Bone marrow (tissue), 2 donors: ENCODE measurements at regions not wholly inside any gene's neighbourhood (a gene's known extent, or its start where the extent isn't known, plus 50 kb on each side); places are given as distances from the start of the nearest gene placed in this dataset.
A peak's percentile ranks its signal among the peaks of the same experiment; 100 is the strongest.
"Not testable (repeated sequence)": the region's sequence is repeated elsewhere in the genome, so short reads cannot be mapped to it uniquely, and the experiment has no call there.

Source experiments
- DNase-seq, 2 donors: peaks; one replicate each; lab custom pipeline; 2025; lab: John Stamatoyannopoulos, UW

DNA sequence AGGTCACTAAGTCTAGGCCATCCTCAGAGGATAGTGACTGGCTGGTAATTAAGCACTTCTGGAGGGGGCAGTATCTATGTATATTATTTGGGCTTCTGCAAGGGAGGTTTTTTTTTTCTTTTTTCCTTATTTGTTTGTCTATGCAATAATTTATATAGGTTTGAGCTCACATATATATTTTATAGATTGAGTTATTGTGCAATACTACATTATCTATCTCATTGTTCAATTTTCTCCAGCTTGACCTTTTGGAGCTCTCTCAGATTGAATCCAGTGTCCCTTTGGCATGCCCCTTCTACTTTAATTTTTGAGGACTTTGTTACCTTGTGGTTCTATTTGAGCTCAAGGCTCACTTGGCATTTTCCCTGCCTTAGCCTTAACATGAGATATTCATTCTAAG lies 852.1 kb downstream of the KCNT2 start:
- no peak for DNase-seq

DNA sequence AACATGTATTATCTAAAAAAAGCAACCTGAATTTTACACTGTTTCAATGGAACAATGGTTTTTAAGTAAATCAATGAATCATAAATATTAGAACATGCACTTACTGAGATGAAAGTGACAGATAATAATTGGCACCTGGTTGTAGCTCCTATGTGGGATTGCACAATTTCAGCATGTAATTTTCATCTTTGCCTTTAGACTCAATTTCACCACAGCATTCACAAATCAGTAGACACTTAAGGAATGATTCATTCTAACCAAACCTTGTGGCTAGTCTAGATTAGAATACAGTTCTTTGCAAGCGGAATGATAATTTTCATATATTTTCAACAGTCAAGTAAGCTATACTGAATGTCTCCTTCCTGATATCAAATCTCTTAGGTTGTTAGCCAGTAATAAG lies 853.4 kb downstream of the KCNT2 start:
- DNase-seq, result no peak

DNA sequence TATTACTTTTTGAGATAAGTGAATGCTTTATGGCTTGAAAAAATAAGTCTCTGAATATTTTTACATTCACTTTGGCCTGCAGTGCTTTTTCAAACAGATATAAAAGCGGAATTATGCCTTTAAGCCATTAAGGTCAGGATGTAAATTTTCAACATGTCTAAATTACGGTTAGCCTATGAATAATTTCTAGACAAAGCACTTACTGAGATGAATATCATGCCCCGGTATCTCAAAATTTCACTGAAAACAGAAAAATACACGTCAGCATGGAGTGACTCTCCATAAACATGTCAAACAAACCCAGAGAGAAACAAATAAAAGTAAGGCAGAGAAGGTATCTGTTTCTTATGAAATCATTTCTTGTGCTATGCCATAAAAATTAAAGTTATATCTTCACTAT lies 853.9 kb downstream of the KCNT2 start:
- DNase-seq, result no peak

DNA sequence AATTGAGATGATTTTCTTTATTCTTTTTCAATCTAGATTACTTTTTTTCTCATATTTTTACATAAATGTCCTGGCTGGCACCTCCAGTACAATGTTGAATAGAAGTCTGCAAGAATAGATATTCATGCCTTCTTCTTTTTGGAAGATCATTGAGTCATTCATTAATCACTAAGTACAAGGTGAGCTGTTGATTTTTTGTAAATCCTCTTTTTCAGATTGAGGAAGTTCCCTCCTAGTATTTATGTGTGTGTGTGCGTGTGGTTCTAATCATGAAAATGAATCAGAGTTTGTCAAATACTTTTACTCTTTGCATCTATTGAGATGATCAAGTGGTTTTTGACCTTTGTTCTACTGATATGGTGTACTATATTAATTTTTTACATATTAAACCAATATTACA lies 859.3 kb downstream of the KCNT2 start:
- DNase-seq, result no peak

DNA sequence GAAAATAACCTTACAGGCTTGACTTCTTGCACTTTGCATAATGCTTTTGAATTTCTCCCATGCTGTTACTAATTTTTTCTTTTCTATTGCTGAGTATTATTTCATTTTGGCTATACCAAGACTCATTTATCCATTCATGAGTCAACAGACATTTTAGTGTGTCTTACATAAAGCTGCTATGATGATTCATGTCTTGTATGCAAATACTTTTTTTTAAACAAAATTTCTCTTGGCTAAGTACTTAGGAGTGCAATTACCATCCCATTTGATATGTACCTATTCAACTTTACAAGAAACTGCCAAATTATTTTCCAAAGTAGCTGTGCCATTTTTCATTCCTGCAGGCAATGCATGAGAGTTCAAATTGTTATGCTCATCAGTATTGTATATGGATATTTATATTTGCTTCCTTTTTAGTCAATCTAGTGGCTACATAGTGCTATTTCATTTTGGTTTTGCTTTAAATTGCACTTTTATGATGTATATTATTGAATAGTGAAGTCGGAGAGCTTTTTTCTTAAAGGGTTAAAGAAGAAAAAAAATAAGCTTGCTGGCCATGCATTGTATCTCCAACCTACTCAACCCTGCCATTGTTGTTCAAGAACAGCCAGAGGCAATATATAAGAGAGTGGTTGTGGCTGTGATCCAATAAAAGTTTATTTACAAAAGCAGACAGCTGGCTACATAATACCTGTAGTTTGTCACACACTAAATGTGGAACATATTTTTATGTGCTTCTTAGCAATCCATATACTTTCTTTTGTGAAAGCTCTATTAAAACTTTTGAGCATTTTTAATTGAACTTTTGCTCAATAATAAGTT lies 862.8 kb downstream of the KCNT2 start:
- no peak for DNase-seq

DNA sequence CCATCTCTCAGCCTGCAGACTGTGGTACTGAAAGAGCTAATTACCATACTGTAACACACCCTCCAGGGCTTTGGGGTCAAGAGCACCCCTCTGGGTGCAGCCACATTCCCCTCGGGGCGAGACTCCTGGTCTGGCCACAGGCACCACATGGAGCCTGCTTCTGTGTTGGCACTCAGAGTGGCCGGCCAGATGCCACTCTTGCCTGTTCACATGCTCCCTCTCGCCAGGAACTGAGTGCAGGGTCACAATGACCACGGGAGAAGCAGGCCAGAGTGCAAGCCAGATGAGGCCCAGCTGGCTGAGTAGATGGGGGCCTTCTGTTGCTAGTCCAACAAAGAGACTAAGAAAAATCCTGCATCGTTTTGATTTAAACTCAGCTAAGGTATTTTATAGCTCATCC lies 864.0 kb downstream of the KCNT2 start:
- no peak for DNase-seq

DNA sequence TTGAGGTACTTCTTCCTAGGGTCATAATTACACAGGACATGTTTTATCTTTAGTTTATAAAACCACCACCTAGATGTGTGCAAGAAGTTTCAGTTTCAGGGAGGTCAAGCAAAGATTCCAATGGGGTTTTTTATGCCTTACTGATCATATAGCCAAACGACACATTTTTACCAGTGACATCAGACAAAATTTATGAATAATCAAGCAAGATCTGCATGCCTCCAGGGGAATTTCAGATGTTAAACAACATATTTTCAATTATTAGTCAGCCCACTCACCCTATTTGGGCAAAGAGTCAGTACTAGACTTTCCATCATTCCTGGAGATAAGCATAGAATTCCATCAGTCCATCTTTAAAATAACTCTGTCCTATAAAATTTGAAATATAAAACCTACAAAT lies 867.4 kb downstream of the KCNT2 start:
- no peak for DNase-seq

DNA sequence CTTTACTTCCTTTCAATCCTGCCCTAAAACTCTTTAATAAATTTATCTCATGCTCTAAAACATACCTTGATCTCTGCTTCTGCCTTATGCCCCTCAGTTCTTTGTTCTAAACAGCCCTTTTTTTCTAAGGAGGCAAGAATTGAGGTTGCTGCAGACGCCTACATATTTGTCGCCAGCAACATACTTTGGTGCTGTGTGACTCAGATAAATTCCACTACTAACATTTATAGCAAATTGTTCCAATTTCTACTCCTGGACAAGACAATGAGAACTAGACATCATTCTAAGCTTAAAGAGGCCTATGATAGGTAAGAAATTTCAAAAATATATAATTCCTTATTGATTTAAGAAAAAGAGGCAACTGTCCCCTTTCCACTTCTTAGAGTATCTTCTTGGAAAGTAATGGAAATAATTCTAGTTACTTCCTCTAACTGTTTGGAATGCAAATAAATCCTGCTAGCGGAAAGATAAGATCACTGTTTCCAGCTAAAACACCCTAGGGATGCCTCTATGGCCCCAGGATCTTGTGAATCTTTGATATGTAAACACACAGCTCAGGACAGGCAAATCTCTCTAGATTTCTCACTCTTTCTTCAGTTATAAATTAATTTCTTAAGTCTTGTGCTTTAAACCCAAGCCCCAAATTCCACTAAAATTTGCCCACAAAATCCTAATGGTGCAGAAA lies 869.1 kb downstream of the KCNT2 start:
- DNase-seq, result no peak

DNA sequence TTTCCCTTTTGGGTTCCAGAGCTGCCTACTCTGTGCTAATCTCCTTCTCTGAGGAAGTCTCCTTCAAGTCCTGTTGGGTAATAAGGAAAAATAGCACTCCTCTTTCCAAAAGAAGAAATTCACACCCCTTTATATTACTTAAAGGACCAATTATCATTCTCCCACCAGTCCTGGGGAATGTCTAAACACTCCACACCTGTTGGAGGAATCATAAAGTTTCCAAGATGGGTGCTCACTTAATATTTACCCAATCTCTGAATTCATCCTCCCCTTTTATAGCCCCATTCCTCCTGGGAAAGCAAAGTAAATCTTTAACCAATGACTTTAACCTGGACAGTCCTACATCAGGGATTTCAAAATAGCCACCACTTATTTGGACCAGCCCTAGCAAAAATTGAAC lies 873.1 kb downstream of the KCNT2 start:
- no peak for DNase-seq

DNA sequence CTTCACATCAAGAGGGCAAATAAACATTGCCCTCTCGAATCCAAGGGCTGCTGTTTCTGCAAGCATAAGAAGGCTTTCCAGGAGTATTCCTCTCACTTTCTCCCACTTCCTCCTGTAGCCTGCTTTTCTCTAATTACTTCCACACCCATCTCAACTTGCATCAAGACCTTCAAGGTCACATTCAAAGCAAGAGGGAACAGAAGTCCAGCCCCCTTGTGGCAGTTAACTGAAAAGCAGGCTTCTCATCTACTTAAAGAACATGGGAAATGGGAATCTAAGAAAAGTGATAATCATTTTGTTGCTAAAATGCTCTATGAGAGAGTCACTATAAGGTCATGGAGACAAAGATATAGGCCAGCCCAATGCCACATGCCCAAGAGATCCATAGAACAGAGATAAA lies 874.4 kb downstream of the KCNT2 start:
- DNase-seq, result no peak

DNA sequence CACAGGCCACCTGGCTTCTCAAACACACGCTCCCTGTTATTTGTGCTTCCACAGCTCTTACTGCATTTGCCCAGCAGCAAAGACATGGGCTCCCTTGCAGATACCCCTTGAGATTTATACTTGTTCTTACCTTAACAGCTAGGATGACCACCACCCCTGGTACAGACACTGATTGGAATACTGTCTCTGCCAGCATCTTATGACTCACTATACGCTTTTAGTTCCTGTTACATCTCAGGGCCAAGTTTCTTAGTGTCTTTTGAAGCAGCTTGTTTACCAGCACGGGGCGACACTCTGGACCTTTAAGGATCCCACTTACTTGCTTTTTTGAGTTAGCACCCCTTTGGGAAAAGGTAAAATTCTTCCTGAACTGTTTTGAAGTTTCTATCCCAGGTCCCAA lies 874.8 kb downstream of the KCNT2 start:
- no peak for DNase-seq

DNA sequence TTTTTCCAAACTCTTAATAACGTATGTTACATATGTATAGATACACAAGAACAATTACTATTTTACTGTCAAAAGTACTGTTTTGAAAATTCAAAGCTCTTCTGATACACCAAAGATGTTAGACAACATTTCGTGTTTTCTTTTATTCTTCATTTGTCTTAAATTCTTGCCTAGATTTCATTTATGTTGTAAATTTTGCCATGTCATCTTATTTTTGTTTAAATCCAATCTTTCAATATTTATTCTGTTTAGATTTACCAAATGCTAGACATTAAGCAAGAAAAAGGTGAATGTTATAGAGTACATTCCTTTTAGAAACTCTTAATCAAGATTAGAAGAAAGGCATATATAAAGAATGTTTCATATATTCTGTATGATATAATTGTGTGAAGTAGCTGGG lies 876.9 kb downstream of the KCNT2 start:
- no peak for DNase-seq

DNA sequence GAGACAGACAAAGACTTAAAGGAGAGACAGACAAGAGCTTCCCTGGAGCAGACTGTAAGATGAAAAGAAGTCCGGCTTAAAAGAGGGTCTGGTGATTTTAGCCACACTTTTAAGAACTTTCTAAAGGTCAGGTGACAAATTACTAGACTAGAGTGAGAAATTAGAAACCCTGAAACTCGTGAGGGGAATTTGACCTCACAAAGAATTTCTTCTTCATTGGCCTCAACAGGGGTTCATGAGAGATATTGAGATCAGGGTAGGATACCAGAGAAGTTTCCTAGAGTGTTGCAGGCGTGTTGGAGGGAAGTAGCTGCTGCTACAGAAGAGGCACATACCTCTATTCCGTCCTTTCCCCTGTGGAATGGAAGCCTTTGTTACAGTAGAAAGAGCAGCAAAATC lies 884.4 kb downstream of the KCNT2 start:
- DNase-seq, result no peak

DNA sequence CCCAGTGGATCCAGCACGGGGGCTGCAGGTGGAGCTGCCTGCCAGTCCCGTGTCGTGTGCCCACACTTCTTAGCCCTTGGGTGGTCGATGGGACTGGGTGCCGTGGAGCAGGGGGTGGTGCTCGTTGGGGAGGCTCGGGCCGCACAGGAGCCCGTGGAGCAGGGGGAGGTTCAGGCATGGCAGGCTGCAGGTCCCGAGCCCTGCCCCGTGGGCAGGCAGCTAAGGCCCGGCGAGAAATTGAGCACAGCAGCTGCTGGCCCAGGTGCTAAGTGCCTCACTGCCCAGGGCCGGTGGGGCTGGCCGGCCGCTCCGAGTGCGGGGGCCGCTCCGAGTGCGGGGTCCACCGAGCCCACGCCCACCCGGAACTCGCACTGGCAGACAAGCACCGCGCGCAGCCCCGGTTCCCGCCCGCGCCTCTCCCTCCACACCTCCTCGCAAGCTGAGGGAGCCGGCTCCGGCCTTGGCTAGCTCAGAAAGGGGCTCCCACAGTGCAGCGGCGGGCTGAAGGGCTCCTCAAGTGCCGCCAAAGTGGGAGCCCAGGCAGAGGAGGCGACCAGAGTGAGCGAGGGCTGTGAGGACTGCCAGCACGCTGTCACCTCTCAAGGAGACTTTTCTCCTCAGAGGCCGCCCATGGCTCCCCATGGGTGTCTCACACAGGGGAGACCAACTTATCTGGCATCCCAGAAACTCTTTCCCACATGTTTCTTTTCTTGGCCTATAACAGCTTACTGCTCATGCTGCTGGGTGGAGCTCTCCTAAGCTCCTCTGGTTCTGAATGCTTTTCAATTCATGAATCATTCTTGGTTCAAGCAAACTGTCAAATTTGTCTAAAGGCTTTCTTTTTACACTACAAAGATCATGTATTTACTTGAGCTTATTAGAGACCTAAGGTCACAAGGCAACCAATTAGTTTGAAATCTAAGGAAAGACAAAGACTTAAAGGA lies 885.1 kb downstream of the KCNT2 start:
- DNase-seq, result not testable (repeated sequence)

DNA sequence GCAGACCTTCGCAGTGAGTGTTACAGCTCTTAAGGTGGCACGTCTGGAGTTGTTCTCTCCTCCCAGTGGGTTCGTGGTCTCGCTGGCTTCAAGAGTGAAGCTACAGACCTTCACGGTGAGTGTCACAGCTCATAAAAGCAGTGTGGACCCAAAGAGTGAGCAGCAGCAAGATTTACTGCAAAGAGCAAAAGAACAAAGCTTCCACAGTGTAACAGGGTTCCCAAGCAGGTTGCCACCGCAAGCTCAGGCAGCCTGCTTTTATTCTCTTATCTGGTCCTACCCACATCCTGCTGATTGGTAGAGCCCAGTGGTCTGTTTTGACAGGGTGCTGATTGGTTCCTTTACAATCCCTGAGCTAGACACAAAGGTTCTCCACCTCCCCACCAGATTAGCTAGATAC lies 886.1 kb downstream of the KCNT2 start:
- not testable (repeated sequence) for DNase-seq

DNA sequence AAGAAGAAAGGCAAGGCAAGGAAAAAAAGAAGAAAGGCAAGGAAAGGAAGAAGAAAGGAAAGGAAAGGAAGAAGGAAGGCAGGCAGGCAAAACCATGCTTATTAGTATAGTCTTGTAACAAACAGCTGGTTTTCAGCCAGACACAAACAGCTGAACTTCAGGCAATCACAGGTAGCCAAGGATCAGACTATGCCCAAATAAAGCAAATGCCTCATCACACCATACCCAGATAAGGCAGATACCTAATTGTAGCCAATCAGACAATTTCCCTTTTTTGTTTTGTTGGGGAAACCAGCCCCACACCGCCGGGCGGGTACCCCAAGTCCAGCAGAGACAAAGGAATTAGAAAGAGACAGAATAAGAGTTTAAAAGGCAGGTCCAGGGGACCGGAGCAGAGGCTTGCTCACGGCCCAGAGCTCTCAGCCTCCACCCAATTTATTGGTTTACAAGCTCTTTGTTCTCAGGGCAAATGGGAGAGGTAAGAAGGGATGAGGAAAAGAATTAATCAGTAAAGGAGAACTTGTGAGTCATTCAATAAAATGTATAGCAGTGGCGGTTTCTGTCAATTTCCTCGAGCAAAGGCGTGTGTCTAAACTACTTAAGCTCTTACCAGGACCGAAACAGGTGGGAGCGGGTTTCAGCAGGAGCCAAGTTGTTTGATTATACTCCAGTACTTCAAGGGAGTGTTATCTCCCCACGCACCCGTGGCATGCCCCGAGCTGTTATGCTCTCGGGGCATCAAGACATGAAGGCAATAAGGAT lies 886.8 kb downstream of the KCNT2 start:
- no peak for DNase-seq

DNA sequence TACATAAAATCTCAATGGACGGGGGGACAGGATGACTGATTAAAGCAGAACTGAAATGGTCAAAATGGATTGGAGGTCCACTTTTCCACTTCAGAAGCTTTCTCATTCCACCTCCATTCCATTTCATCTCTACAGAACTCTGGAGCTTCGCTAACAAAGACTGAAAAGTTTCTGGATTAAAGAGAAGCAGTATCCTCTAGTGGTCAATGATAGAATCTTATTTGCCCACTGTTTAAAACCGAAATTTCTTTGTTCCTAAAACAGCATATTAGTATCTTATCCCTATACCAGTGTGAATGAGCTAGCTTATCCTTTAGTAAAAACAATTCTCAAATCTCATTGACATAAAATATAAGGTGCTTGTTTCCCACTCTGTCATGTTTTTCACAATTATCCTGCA lies 890.6 kb downstream of the KCNT2 start:
- no peak for DNase-seq

DNA sequence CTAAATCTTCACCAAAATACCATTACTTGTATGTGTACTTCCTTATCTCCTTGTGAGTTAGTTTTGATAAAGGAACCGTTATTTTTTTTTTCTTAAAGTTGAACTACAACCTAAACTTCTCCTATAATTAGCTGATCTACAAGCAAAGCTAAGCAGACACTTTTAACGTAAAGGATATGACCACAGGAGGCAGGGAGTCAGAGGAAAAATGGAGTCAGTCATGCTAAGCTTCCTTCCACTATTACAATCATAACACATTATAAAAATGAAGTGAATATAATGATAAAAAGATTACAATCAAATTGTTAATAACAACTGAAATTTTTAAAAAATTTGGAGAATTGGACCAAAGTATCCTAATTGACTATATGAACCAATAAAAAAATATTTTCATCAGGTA lies 892.6 kb downstream of the KCNT2 start:
- no peak for DNase-seq

DNA sequence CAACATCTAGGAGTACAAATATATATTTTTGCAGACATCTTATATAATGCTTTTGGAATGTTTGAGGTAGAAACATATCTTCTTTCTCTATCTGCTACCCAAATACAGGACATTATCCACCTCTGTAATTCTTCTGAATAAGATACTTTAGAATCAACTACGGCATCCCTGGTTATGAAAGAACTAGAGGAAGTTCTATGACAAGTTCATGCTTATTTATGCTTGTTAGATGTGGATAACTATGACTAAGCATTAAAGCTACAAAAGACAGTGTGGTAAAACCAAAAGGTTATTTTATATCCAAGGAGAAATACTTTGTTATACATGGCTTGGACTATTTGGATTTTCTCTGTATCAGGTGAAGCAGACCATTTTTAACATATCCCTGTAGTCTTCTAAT lies 894.0 kb downstream of the KCNT2 start:
- peak in 1 of 2 donors; percentile 57 for DNase-seq

DNA sequence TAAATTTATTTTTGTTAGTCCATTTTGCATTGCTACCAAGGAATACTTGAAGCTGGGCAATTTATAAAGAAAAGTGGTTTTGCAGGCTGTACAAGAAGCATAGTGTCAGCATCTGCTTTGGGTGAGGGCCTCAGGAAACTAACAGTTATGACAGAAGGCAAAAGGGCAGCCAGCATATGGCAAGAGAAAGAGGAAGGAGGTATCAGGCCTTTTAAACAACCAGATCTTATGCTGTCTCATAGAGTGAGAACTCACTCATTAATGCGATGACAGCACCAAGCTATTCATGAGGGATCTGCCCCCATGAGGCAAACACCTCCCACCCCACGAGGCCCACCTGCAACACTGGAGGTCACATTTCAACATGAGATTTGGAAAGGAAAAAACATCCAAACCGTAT lies 898.4 kb downstream of the KCNT2 start:
- peak in 1 of 2 donors; percentile 81 for DNase-seq

DNA sequence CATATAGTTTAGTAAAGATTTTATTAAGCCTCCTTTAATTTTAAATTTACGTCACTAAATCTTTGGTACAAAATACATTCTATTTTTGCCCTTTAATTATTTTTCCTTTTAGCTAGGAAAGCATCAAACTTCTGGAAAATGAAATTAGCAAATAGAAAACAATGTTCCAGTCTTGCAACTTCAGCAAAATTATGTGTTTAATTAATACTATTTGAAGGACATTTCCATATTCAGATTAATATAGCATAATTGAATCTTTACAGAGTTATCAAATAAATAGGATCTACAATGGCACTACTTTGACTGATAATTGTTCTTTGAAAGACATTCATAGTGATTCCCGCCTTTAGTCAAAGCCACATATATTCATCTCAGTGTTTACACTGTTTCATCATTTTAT lies 904.2 kb downstream of the KCNT2 start:
- DNase-seq, result no peak

DNA sequence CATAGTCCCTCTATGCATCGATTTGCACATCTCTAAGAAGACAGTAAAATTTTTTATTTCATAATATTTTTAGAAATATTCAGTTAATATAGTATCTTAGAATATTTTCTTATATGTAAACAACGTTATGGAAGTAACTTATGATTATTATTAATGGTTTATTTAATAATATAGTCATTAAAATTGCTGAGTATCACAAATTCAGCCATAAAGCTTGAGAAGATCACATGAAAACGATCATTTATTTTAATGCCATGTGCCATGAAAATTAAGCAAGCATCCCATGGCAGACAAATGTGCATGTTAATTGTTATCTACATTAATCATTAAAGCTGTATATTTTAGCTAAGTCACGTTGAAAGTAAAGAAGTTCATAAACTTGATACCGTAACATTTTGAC lies 907.1 kb downstream of the KCNT2 start:
- no peak for DNase-seq
